Calu3 (cell line): ENCODE measurements at regions not wholly inside any gene's neighbourhood (a gene's known extent, or its start where the extent isn't known, plus 50 kb on each side); places are given as distances from the start of the nearest gene placed in this dataset.
"Not testable (repeated sequence)": the region's sequence is repeated elsewhere in the genome, so short reads cannot be mapped to it uniquely, and the experiment has no call there.

ENCODE experiments used
- BruUV-seq: library from RNA; stranded (reverse); fragments of 400-500 nt; replicated peaks from 2 replicates; lab custom pipeline; 2021; lab: Mats Ljungman, UMichigan
- CTCF ChIA-PET: fragments of 300-600 bp; sonication (Branson Sonifier 250); formaldehyde crosslinking; loops from one replicate; lab custom pipeline; 2022; ENCODE audit warnings: antibody characterized with exemption; lab: Charles Lee
- DNase-seq: peaks from one replicate; pipeline ENCODE4 v3.0.0; 2022
- H3K27ac Mint-ChIP-seq: one replicate; pipeline ENCODE4 v1.8.0; 2022; ENCODE audit warnings: mixed read lengths; ENCODE audit not compliant: unreplicated experiment
- H3K27me3 Mint-ChIP-seq: one replicate; pipeline ENCODE4 v1.8.0; 2022; ENCODE audit warnings: mixed read lengths; ENCODE audit not compliant: unreplicated experiment
- H3K36me3 Mint-ChIP-seq: one replicate; pipeline ENCODE4 v1.8.0; 2022; ENCODE audit warnings: mild to moderate bottlenecking, moderate library complexity, mixed read lengths; ENCODE audit not compliant: insufficient read depth, unreplicated experiment
- H3K4me1 Mint-ChIP-seq: one replicate; pipeline ENCODE4 v1.8.0; 2022; ENCODE audit warnings: mild to moderate bottlenecking, low read depth, mixed read lengths; ENCODE audit not compliant: unreplicated experiment
- H3K4me3 Mint-ChIP-seq: one replicate; pipeline ENCODE4 v1.8.0; 2022; ENCODE audit warnings: mild to moderate bottlenecking, low read depth, moderate library complexity, mixed read lengths; ENCODE audit not compliant: unreplicated experiment
- H3K9me3 Mint-ChIP-seq: one replicate; pipeline ENCODE4 v1.8.0; 2022; ENCODE audit warnings: low read depth, mixed read lengths; ENCODE audit not compliant: unreplicated experiment
- CTCF ChIP-seq: fragments of 200-600 bp; IDR thresholded peaks from one replicate; pipeline ENCODE4 v1.8.0; 2022; ENCODE audit warnings: antibody characterized with exemption; ENCODE audit not compliant: unreplicated experiment
- intact Hi-C: fragments of 100-400 bp; cut with micrococcal nuclease; formaldehyde crosslinking; loops from one replicate; pipeline ENCODE4 v1.10.0; 2022; ENCODE audit not compliant: unreplicated experiment

- BruUV-seq, result no TSS peak
- Mint-ChIP-seq H3K9me3 (no peaks in the 10 kb centered on the region), H3K27me3 (no peaks in the 10 kb centered on the region), H3K4me1 (peaks cover 54% of the 10 kb centered on the region), H3K4me3 (peak overlapping the region; percentile 6), H3K27ac (peak overlapping the region; percentile 69), H3K36me3 (peaks cover 5% of the 10 kb centered on the region)
- DNase-seq, result no peak
- no peak for TF ChIP-seq CTCF
- intact Hi-C loops, result loop anchor here (5.0 kb wide), 1 partner anchor 67 kb away; no protein-coding TSS in a partner anchor
- CTCF ChIA-PET, result interaction anchor here (1.0 to 1.1 kb wide), 2 partner anchors 46 to 203 kb away, joined by 3 to 5 read pairs; no protein-coding TSS in a partner anchor
Observed at GRCh38 chr12:63354969-63355368, 204.0 kb upstream of the AVPR1A start.

- BruUV-seq, result no TSS peak
- H3K9me3 Mint-ChIP-seq, result no peaks in the 10 kb centered on the region
- intact Hi-C loops, result loop anchor here (5.0 kb wide), 1 partner anchor 69 kb away; no protein-coding TSS in a partner anchor
- CTCF ChIA-PET, result interaction anchor here (0.5 to 2.5 kb wide), 5 partner anchors 20 to 442 kb away, joined by 3 to 9 read pairs (median 3); partner anchors contain the start of gene DPY19L2
- H3K4me1 Mint-ChIP-seq, result peaks cover 40% of the 10 kb centered on the region
- peak overlapping the region; percentile 69 for H3K27ac Mint-ChIP-seq
- H3K36me3 Mint-ChIP-seq, result peaks cover 4% of the 10 kb centered on the region
- H3K27me3 Mint-ChIP-seq, result no peaks in the 10 kb centered on the region
- DNase-seq, result no peak
- peak; percentile 32 for TF ChIP-seq CTCF
- H3K4me3 Mint-ChIP-seq, result no peak overlapping the region
Observed at GRCh38 chr12:63353559-63353958, 202.6 kb upstream of the AVPR1A start.

- no peak for TF ChIP-seq CTCF
- H3K27ac Mint-ChIP-seq, result no peak overlapping the region
- H3K9me3 Mint-ChIP-seq, result no peaks in the 10 kb centered on the region
- H3K4me1 Mint-ChIP-seq, result peaks cover 32% of the 10 kb centered on the region
- H3K4me3 Mint-ChIP-seq, result no peak overlapping the region
- DNase-seq, result no peak
- no peaks in the 10 kb centered on the region for H3K27me3 Mint-ChIP-seq
- no peaks in the 10 kb centered on the region for H3K36me3 Mint-ChIP-seq
- CTCF ChIA-PET, result no interaction called here
- BruUV-seq, result no TSS peak
- intact Hi-C loops, result loop anchor here (2.0 to 5.0 kb wide), 2 partner anchors 33 to 71 kb away; no protein-coding TSS in a partner anchor
Observed at GRCh38 chr12:63351370-63351769, 200.4 kb upstream of the AVPR1A start.

- no TSS peak for BruUV-seq
- Mint-ChIP-seq H3K27ac (no peak overlapping the region), H3K4me3 (no peak overlapping the region), H3K27me3 (no peaks in the 10 kb centered on the region), H3K36me3 (no peaks in the 10 kb centered on the region), H3K4me1 (peaks cover 9% of the 10 kb centered on the region), H3K9me3 (no peaks in the 10 kb centered on the region)
- intact Hi-C loops, result no loop called here
- CTCF ChIA-PET, result no interaction called here
- TF ChIP-seq CTCF, result no peak
- no peak for DNase-seq
Observed at GRCh38 chr12:63348556-63348955, 197.6 kb upstream of the AVPR1A start.

- CTCF ChIA-PET, BruUV-seq, H3K27me3 Mint-ChIP-seq, H3K9me3 Mint-ChIP-seq, H3K27ac Mint-ChIP-seq, intact Hi-C loops, DNase-seq, H3K4me1 Mint-ChIP-seq, H3K36me3 Mint-ChIP-seq, H3K4me3 Mint-ChIP-seq: not testable (repeated sequence)
Observed at GRCh38 chr12:63337158-63337557, 186.2 kb upstream of the AVPR1A start.
